ENCODE measurements at regions not wholly inside any gene's neighbourhood (a gene's known extent, or its start where the extent isn't known, plus 50 kb on each side); places are given as distances from the start of the nearest gene placed in this dataset.

DNA sequence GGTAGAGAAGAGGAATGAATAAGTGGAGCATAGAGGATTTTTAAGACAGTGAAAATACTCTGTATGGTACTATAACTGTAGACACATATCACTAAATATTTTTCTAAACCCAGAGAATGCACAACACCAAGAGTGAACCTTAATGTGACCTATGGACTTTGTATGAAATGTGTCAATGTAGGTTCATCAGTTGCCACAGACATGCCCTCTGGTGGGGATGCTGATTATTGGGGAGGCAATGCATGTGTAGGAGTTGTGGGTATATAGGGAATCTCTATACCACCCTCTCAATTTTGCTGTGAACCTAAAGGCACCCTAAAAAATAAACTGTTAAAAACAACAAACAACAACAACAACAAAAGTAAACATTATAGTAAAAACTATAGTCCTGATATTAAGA is 293.7 kb downstream of the RNF144B start:
- no peak overlapping the region for H3K56ac ChIP-seq (replicated peaks; ENCODE audit: insufficient read length, low read depth, low read length)
- no peak overlapping the region for H3K27ac ChIP-seq (ENCODE audit: low read depth, low read length)
- no peak overlapping the region for H4K91ac ChIP-seq (replicated peaks; ENCODE audit: insufficient read length, low read length)
- H2BK5ac ChIP-seq (ENCODE audit: low read depth, low read length), result no peak overlapping the region
- H3K9ac ChIP-seq (replicated peaks in 1 of 4; ENCODE audit: extremely low read depth in 1 of 4, low read depth in 3 of 4, low read length in 3 of 4), result no peak overlapping the region
- H3K36me3 ChIP-seq (ENCODE audit: control insufficient read depth in 2 of 4, insufficient read depth in 4 of 4, low read length in 3 of 4), result no peaks in the 10 kb centered on the region
- no peaks in the 10 kb centered on the region for H3K4me1 ChIP-seq (replicated peaks in 1 of 4; ENCODE audit: control insufficient read depth in 3 of 4, insufficient read depth in 4 of 4, low read length in 3 of 4)
- H3K14ac ChIP-seq (ENCODE audit: insufficient read length), result no peak overlapping the region
- no peak overlapping the region for H3K18ac ChIP-seq (ENCODE audit: extremely low read depth, low read length)
- no peaks in the 10 kb centered on the region for H3K79me1 ChIP-seq (ENCODE audit: low read depth, low read length)
- no peak overlapping the region for H3K4me2 ChIP-seq (ENCODE audit: insufficient read depth in 1 of 2, low read depth in 2 of 2, low read length in 2 of 2)
- no peak overlapping the region for H3K4me3 ChIP-seq (ENCODE audit: extremely low read depth in 1 of 4, insufficient read depth in 2 of 4, low read depth in 3 of 4, low read length in 4 of 4)
- H2AK5ac ChIP-seq (ENCODE audit: low read depth, low read length), result no peak overlapping the region
- no peaks in the 10 kb centered on the region for H3K23me2 ChIP-seq (ENCODE audit: low read depth, low read length)
- no peak overlapping the region for H2BK20ac ChIP-seq (ENCODE audit: low read length)
- H3K27me3 ChIP-seq (replicated peaks in 1 of 4; ENCODE audit: control insufficient read depth in 3 of 4, extremely low read depth in 1 of 4, insufficient read depth in 3 of 4, low read length in 3 of 4), result no peaks in the 10 kb centered on the region; a peak in 1 of 7 replicates
- no peak overlapping the region for H2BK12ac ChIP-seq (ENCODE audit: low read depth, low read length)
- H4K20me1 ChIP-seq (replicated peaks in 1 of 2; ENCODE audit: control insufficient read depth in 1 of 2, insufficient read depth in 2 of 2, low read length in 2 of 2), result no peaks in the 10 kb centered on the region
- no peak overlapping the region for H2AFZ ChIP-seq (ENCODE audit: low read length)
- no peaks in the 10 kb centered on the region for H3K79me2 ChIP-seq (ENCODE audit: control insufficient read depth in 1 of 2, insufficient read depth in 2 of 2, low read length in 2 of 2)
- no peak overlapping the region for H4K8ac ChIP-seq (ENCODE audit: extremely low read depth, insufficient read depth, low read length)
- no peak overlapping the region for H3K23ac ChIP-seq (ENCODE audit: insufficient read length)
- DNase-seq (ENCODE audit: low read depth in 1 of 2, low spot score in 2 of 2), result no peak
- H3K4ac ChIP-seq (replicated peaks; ENCODE audit: insufficient read length, low read depth, low read length), result no peak overlapping the region
- FAIRE-seq, result peak; percentile 39
- POLR2A ChIA-PET (ENCODE audit: partially characterized antibody), result no interaction called here
- no peak overlapping the region for H4K5ac ChIP-seq (ENCODE audit: insufficient read length, low read depth, low read length)
- H2BK120ac ChIP-seq (replicated peaks; ENCODE audit: low read depth, low read length), result no peak overlapping the region
- CTCF ChIA-PET (ENCODE audit: partially characterized antibody), result interaction anchor here (1.1 to 1.6 kb wide), 3 partner anchors 23 to 153 kb away, joined by 3 to 4 read pairs (median 3); no protein-coding TSS in a partner anchor
- H3K9me3 ChIP-seq (ENCODE audit: insufficient read depth in 2 of 2, low read depth in 1 of 2, low read length in 1 of 2), result no peaks in the 10 kb centered on the region
- no peak overlapping the region for H2BK15ac ChIP-seq (ENCODE audit: low read length)
- TF ChIP-seq CREB1 (IDR thresholded peaks at IDR 0.05) (no peak), SP2 (IDR thresholded peaks at IDR 0.05; ENCODE audit: low read length) (no peak), EP300 (IDR thresholded peaks at IDR 0.05; ENCODE audit: borderline replicate concordance in 1 of 2, low read depth in 2 of 2, low read length in 2 of 2) (no peak), KDM1A (IDR thresholded peaks at IDR 0.05; ENCODE audit: borderline replicate concordance, low read length) (no peak), ASH2L (IDR thresholded peaks at IDR 0.05; ENCODE audit: low read length) (no peak), POLR2A (IDR thresholded peaks at IDR 0.05; ENCODE audit: control extremely low read depth in 1 of 2, low read depth in 2 of 2, low read length in 2 of 2) (no peak), JUN (IDR thresholded peaks at IDR 0.05; ENCODE audit: low read depth, low read length) (no peak), JUND (IDR thresholded peaks at IDR 0.05; ENCODE audit: low read length) (no peak), POLR2AphosphoS5 (IDR thresholded peaks at IDR 0.05; ENCODE audit: low read depth, low read length) (no peak), SP1 (IDR thresholded peaks at IDR 0.05; ENCODE audit: low read depth, low read length) (no peak), GABPA (IDR thresholded peaks at IDR 0.05; ENCODE audit: borderline replicate concordance, insufficient read depth, low read length) (no peak)
- TF ChIP-seq, protein P1, sequence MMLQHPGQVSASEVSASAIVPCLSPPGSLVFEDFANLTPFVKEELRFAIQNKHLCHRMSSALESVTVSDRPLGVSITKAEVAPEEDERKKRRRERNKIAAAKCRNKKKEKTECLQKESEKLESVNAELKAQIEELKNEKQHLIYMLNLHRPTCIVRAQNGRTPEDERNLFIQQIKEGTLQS (IDR thresholded peaks at IDR 0.05; ENCODE audit: insufficient read depth, low read depth, low read length), result no peak
- TF ChIP-seq, protein P2, sequence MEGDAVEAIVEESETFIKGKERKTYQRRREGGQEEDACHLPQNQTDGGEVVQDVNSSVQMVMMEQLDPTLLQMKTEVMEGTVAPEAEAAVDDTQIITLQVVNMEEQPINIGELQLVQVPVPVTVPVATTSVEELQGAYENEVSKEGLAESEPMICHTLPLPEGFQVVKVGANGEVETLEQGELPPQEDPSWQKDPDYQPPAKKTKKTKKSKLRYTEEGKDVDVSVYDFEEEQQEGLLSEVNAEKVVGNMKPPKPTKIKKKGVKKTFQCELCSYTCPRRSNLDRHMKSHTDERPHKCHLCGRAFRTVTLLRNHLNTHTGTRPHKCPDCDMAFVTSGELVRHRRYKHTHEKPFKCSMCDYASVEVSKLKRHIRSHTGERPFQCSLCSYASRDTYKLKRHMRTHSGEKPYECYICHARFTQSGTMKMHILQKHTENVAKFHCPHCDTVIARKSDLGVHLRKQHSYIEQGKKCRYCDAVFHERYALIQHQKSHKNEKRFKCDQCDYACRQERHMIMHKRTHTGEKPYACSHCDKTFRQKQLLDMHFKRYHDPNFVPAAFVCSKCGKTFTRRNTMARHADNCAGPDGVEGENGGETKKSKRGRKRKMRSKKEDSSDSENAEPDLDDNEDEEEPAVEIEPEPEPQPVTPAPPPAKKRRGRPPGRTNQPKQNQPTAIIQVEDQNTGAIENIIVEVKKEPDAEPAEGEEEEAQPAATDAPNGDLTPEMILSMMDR (IDR thresholded peaks at IDR 0.05; ENCODE audit: control extremely low read depth in 1 of 3, insufficient read depth in 1 of 3, low read depth in 1 of 3, low read length in 3 of 3), result peak in 1 of 3 experiments; percentile 35; a peak in 2 of 4 replicates

All from H1 (cell line).